ENCODE measurements at regions not wholly inside any gene's neighbourhood (a gene's known extent, or its start where the extent isn't known, plus 50 kb on each side); places are given as distances from the start of the nearest gene placed in this dataset.

GRCh38 chr6:169957351-169957963 is 206.0 kb downstream of the ERMARD start:
- Mint-ChIP-seq H3K27me3 (ENCODE audit: low read depth) (peaks cover 8% of the 10 kb centered on the region), H3K36me3 (no peaks in the 10 kb centered on the region), H3K27ac (no peak overlapping the region), H3K4me3 (no peak overlapping the region), H3K4me1 (peaks cover 26% of the 10 kb centered on the region), H3K9me3 (peaks cover 10% of the 10 kb centered on the region)
- peak in 1 of 2 experiments; percentile 34 for DNase-seq (ENCODE audit: low spot score in 2 of 2, unreplicated experiment in 2 of 2)
- TF ChIP-seq CTCF (IDR thresholded peaks at IDR 0.05; ENCODE audit: unreplicated experiment), result no peak

GRCh38 chr6:169956580-169956979 is 205.2 kb downstream of the ERMARD start:
- Mint-ChIP-seq H3K9me3 (peaks cover 13% of the 10 kb centered on the region), H3K4me1 (peaks cover 23% of the 10 kb centered on the region), H3K27me3 (ENCODE audit: low read depth) (peaks cover 5% of the 10 kb centered on the region), H3K36me3 (no peaks in the 10 kb centered on the region), H3K27ac (no peak overlapping the region), H3K4me3 (no peak overlapping the region)
- DNase-seq (ENCODE audit: low spot score in 2 of 2, unreplicated experiment in 2 of 2), result peak in 1 of 2 experiments; percentile 26
- TF ChIP-seq CTCF (IDR thresholded peaks at IDR 0.05; ENCODE audit: unreplicated experiment), result no peak

- H3K27ac Mint-ChIP-seq, result no peak overlapping the region
- H3K4me3 Mint-ChIP-seq, result no peak overlapping the region
- TF ChIP-seq CTCF (IDR thresholded peaks at IDR 0.05; ENCODE audit: unreplicated experiment), result no peak
- peaks cover 13% of the 10 kb centered on the region for H3K9me3 Mint-ChIP-seq
- peaks cover 18% of the 10 kb centered on the region for H3K4me1 Mint-ChIP-seq
- H3K27me3 Mint-ChIP-seq (ENCODE audit: low read depth), result peaks cover 3% of the 10 kb centered on the region
- no peaks in the 10 kb centered on the region for H3K36me3 Mint-ChIP-seq
- DNase-seq (ENCODE audit: low spot score in 2 of 2, unreplicated experiment in 2 of 2), result peak in 1 of 2 experiments; percentile 33
These were observed 204.5 kb downstream of the ERMARD start for GRCh38 chr6:169955731-169956437.

GRCh38 chr6:169954977-169955376 is 203.6 kb downstream of the ERMARD start:
- Mint-ChIP-seq H3K4me3 (no peak overlapping the region), H3K4me1 (peaks cover 11% of the 10 kb centered on the region), H3K27ac (no peak overlapping the region), H3K27me3 (ENCODE audit: low read depth) (peaks cover 3% of the 10 kb centered on the region), H3K9me3 (peaks cover 13% of the 10 kb centered on the region), H3K36me3 (no peaks in the 10 kb centered on the region)
- no peak for TF ChIP-seq CTCF (IDR thresholded peaks at IDR 0.05; ENCODE audit: unreplicated experiment)
- no peak for DNase-seq (ENCODE audit: low spot score in 2 of 2, unreplicated experiment in 2 of 2)

GRCh38 chr6:169953686-169954085 is 202.3 kb downstream of the ERMARD start:
- peaks cover 2% of the 10 kb centered on the region for H3K4me1 Mint-ChIP-seq
- H3K4me3 Mint-ChIP-seq, result no peak overlapping the region
- no peak for TF ChIP-seq CTCF (IDR thresholded peaks at IDR 0.05; ENCODE audit: unreplicated experiment)
- peaks cover 13% of the 10 kb centered on the region for H3K9me3 Mint-ChIP-seq
- H3K27me3 Mint-ChIP-seq (ENCODE audit: low read depth), result peaks cover 5% of the 10 kb centered on the region
- peak in 1 of 2 experiments; percentile 5 for DNase-seq (ENCODE audit: low spot score in 2 of 2, unreplicated experiment in 2 of 2)
- no peaks in the 10 kb centered on the region for H3K36me3 Mint-ChIP-seq
- H3K27ac Mint-ChIP-seq, result no peak overlapping the region
